HG03439 (cell line): ENCODE measurements at regions not wholly inside any gene's neighbourhood (a gene's known extent, or its start where the extent isn't known, plus 50 kb on each side); places are given as distances from the start of the nearest gene placed in this dataset.
"Not testable (repeated sequence)": the region's sequence is repeated elsewhere in the genome, so short reads cannot be mapped to it uniquely, and the experiment has no call there.

Experiments
- ATAC-seq: cut with Tn5 transposase; IDR thresholded peaks from one replicate; pipeline ENCODE4 v1.9.1; 2021; ENCODE audit warnings: mild to moderate bottlenecking, moderate library complexity; ENCODE audit not compliant: unreplicated experiment

DNA sequence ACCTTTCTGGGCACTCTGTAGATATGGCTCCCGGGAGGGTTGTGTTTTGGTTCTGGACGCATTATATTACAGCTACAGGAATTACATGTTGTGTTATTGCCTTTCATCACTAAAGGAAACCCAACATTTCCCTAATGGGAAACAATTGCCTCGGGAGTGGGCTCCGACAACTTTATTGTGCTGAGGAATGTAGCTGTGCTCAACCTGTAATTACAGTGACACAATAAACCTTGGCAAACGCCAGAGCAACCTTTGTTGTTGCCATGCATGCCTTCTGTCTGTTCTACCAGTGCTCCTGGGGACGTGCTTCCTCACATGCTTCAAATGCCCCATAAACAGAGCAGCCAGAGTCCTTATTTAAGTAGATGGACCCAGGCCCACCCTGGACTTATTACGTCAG lies 182.4 kb downstream of the DIRAS2 start:
- ATAC-seq = no peak

GRCh38 chr9:90464978-90465377 lies 177.6 kb downstream of the DIRAS2 start:
- no peak for ATAC-seq

DNA sequence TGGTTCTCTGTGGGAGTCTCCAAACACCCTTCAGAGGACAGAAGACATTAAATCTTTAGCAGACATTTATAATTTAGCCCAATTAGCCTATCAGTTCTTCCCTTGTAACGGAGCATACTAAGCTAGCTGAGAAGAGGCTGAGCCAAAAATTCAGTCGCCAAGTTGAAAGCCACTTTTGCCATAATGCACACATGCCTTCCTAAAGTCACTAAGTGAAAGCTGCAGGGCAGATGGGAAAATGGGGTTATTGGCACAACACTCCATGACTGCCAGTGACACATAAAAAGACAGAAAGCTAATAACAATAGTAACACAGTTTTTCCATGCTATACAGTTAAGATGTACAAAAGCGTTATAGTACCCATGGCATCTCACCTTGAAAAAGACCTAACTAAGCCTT lies 176.2 kb downstream of the DIRAS2 start:
- ATAC-seq = no peak

- no peak for ATAC-seq
Measured at GRCh38 chr9:90469435-90469834, 173.2 kb downstream of the DIRAS2 start.

GRCh38 chr9:90469865-90470387 lies 172.7 kb downstream of the DIRAS2 start:
- no peak for ATAC-seq

- no peak for ATAC-seq
Measured at GRCh38 chr9:90476058-90476457, 166.6 kb downstream of the DIRAS2 start.

DNA sequence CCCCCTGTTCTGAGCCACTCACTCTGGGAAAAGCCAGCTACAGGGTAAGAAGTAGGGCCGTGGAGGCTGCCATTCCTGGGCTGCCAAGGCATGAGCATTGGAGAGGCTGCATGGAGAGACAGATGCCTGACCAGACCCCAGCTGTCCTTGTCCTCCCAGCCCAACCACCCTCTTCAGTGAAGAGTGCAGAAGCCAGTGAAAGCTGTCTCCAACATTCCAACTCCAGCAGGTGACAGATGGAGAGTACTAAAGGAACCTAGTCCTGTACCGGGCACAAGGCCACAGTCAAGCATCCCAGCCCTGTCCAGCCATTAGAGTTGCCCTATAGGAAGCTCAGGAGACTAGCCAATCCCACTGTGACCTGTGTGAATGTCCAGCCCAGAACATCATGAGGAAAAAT lies 165.1 kb downstream of the DIRAS2 start:
- no peak for ATAC-seq

- no peak for ATAC-seq
Measured at GRCh38 chr9:90478821-90479220, 163.8 kb downstream of the DIRAS2 start.

DNA sequence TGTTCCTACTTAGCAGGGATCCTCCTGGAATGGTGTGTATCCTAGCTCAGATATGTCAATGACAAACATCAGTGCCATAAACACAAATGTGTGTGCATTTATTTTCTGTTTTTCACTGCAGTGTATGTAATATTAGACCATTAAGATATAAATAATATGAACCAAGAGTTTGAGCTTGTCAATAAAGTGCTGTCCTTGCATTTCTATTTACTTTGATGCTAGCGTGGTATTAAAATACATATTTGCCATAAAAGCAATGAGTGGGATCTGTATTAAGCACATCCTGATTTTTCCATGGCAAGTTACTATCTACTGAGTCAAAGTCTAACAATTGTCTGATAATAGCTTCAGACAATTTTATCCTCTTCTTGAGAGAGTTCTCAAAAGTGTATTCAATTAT lies 157.6 kb downstream of the DIRAS2 start:
- no peak for ATAC-seq

DNA sequence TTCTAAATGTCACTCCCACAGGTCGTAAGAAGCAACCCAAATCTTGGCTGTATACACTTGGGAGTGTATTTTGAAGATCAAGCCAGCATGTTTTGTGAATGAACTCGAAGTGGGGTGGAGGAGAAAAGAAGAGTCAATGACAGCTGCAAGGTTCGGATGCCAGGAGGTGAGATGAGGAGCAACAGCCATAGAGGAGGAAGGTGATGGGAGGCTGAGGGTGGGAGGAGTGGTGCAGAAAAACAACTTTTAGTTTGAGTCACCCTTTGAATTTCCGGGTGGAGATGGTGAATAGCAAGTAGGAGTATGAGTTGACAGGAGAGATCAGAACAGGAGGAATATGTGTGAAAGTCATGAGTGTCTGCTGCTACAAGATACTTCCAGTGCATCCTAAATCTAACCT lies 153.6 kb downstream of the DIRAS2 start:
- no peak for ATAC-seq

- ATAC-seq = no peak
Measured at GRCh38 chr9:90499761-90500160, 142.9 kb downstream of the DIRAS2 start.

DNA sequence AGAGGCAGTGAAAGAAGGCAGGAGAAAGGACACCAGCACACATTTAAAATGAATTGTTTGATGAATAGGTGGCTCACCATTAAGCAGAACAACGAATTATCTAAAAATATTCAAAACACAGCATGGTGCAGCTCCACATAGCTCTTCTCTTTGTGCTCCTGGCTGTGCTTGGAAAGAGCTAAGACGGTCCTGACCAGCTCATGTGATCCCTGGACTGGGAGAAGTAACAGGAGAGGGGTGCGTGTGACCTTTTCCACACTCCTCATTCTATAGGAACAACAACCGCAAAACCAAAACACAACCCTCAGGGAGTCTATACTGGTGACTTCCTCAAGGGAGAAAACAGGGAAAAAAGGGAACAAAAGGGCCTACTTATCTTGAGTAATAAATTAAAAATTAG lies 140.5 kb downstream of the DIRAS2 start:
- ATAC-seq = no peak

DNA sequence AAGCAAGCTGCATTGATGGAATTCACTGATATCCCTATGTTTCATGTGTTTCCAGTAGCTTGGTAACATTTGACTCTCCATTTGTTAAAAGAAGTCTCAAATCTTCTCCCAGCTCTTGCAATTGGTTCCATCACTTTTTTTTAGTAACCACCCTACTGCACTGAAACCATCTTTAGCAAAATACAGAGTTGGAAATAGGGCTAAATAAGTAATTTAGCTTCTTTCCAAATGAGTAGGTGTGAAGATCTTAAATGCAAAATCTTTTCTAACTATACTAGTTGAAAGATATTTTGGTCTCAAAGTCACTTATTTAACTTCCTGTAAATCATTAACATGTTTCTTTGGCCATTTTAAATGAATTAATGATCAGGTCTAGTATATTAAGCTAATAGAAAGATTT lies 138.1 kb downstream of the DIRAS2 start:
- peak; percentile 63 for ATAC-seq

DNA sequence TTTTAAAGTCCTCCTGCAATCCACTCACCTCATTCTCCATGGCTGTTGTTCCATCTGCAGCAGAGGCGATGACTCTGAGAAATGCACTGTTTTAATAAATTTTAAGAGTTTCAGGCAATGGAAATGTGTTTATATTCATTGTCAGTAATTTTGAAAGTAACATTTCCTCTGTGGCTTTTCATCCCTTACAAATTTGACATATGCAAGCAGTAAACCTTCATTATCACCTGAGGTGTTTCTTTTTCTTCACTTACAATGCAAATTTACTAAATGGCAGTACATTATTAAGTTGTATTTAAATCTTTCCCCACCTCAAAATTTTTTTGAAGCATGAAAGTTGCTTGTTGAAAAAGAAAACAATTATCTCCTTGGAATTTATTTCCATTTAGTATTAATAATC lies 136.9 kb downstream of the DIRAS2 start:
- ATAC-seq = no peak

- not testable (repeated sequence) for ATAC-seq
Measured at GRCh38 chr9:90506402-90506801, 136.2 kb downstream of the DIRAS2 start.

DNA sequence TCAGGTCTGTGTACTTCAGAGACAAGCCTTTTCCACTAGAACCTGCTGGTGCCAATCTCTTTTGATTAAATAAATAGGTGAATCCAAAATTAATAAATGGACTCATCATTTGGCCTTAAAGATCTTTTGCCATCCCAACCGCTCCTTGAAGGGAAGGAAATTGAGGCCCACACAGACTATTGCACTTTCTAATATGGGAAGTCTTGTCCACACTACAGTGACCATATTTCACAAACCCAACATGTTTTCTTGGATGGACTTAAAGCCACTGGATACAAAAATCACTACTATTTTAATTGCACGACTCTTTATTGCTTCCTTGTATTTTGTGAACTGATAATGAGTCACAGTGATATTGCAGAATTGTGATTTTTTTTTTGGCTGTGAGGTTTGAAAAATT lies 135.0 kb downstream of the DIRAS2 start:
- no peak for ATAC-seq

DNA sequence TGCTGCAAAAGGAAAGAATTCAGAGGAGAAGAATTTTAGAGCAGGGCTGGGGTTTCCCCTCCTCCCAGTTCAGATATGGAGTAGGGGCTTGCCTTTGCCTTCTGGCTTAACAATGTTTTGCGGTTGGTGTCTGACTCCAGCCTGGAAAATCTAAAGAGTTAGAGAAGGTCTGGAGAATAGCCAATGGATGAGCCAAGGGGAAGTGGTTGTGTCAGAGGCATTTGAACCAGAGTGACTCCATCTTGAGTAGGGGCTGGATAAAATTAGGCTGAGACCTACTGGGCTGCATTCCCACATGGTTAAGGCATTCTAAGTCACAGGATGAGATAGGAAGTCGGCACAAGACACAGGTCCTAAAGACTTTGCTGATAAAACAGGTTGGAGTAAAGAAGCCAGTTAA lies 133.7 kb downstream of the DIRAS2 start:
- no peak for ATAC-seq

- ATAC-seq = no peak
Measured at GRCh38 chr9:90511711-90512110, 130.9 kb downstream of the DIRAS2 start.

- ATAC-seq = no peak
Measured at GRCh38 chr9:90514877-90515276, 127.7 kb downstream of the DIRAS2 start.

- no peak for ATAC-seq
Measured at GRCh38 chr9:90515510-90515909, 127.1 kb downstream of the DIRAS2 start.

- ATAC-seq = no peak
Measured at GRCh38 chr9:90517103-90517502, 125.5 kb downstream of the DIRAS2 start.

DNA sequence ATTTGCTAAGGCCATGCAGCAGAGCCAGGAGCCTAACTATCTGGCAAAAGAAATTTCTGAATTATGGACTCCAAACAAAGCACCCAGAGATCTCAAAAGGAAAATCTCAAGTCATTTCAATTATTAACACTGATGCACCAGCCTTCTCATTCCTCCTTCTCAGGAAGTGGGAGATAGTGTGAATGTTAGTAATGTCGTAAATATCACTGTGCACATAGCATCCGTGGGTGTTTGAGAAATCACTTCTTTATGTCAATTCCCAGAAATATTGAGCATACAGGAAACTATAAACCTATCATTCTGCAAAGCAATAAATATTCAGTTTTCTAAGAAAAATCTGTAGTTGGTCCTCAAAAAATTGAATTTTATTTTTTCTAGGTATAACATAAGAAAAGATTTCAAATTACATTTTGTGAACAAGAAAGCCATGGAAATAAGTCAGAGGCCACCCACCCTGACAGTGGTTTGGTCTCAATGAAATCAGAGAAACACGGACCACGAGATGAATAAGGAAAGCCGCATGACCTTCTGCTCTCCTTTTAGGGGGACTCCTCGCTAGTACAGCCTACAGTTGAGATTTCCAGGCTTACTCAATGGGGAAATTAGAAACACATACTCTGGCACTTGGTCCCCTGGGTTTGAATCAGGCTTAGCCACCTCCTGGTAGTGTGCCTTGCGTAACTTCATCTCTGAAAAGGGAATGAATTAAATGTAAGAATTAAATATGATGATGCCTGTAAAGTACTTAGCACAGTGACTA lies 120.6 kb downstream of the DIRAS2 start:
- ATAC-seq = no peak

DNA sequence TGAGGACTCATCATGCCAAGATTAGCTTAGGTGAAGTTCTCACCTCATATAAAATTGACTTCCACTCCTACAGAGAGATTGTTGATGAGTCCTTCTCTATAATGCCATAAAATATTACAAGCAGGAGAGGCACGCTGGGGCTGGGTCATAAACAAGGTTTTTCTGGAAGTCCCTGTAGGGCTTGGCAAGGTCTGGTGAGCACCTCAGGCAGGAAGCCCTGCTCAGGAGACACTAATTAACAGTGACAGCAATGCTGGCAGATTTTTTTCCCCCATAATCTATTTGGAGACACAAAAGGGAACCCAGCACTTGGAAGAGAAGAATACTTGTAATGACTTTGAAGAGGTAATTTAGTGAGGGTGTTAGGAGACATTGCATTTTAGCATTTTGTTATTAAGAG lies 118.7 kb downstream of the DIRAS2 start:
- no peak for ATAC-seq
